Mammary epithelial cell (primary cell): ENCODE measurements at regions not wholly inside any gene's neighbourhood (a gene's known extent, or its start where the extent isn't known, plus 50 kb on each side); places are given as distances from the start of the nearest gene placed in this dataset.

ENCODE experiments used
- CTCF ChIP-seq, 2 donors: IDR thresholded peaks in 1 of 2; conservative IDR thresholded peaks in 1 of 2; 2 replicates each; pipeline ENCODE4 v1.5.1; 2011 to 2012; ENCODE audit warnings: inconsistent platforms in 2 of 2, low read length in 2 of 2, mild to moderate bottlenecking in 2 of 2, control low read depth in 1 of 2, low read depth in 1 of 2; ENCODE audit not compliant: insufficient read depth in 1 of 2; ENCODE audit errors: extremely low read depth in 1 of 2
- EZH2 ChIP-seq: IDR thresholded peaks from 2 replicates; pipeline ENCODE4 v1.6.1; 2012; ENCODE audit warnings: low read length, inconsistent platforms, borderline replicate concordance

- no peak for TF ChIP-seq CTCF (conservative IDR thresholded peaks at IDR 0.05 in 1 of 2, IDR thresholded peaks at IDR 0.05 in 1 of 2; ENCODE audit: extremely low read depth in 1 of 2, insufficient read depth in 1 of 2, low read depth in 1 of 2, low read length in 2 of 2)
- TF ChIP-seq EZH2: no peak
Observed at GRCh38 chr9:126236273-126236672, 90.4 kb upstream of the MVB12B start.
